Erythroblast (primary cell): ENCODE measurements at regions not wholly inside any gene's neighbourhood (a gene's known extent, or its start where the extent isn't known, plus 50 kb on each side); places are given as distances from the start of the nearest gene placed in this dataset.

Source experiments
- GATA1 ChIP-seq: IDR thresholded peaks from 2 replicates; pipeline ENCODE4 v1.6.1; 2011; ENCODE audit warnings: low read depth, mild to moderate bottlenecking, control low read depth, low read length, moderate library complexity
- POLR2A ChIP-seq: IDR thresholded peaks from 2 replicates; pipeline ENCODE4 v1.6.1; 2011; ENCODE audit warnings: mild to moderate bottlenecking, low read length

GRCh38 chr18:68566991-68567390 lies 147.9 kb downstream of the TMX3 start:
- TF ChIP-seq POLR2A (no peak), GATA1 (no peak)
